Activated CD4-positive, alpha-beta T cell treated with anti-CD3 and anti-CD28 coated beads, Interleukin-2, amount 50 U/mL, for 1 hour (primary cell): ENCODE measurements at regions not wholly inside any gene's neighbourhood (a gene's known extent, or its start where the extent isn't known, plus 50 kb on each side); places are given as distances from the start of the nearest gene placed in this dataset.

Experiments used
- DNase-seq: peaks from one replicate; pipeline ENCODE4 v3.0.0-alpha.2; 2020

GRCh38 chr3:40827942-40828688 is 303.4 kb downstream of the ZNF621 start:
- DNase-seq, result no peak

DNA sequence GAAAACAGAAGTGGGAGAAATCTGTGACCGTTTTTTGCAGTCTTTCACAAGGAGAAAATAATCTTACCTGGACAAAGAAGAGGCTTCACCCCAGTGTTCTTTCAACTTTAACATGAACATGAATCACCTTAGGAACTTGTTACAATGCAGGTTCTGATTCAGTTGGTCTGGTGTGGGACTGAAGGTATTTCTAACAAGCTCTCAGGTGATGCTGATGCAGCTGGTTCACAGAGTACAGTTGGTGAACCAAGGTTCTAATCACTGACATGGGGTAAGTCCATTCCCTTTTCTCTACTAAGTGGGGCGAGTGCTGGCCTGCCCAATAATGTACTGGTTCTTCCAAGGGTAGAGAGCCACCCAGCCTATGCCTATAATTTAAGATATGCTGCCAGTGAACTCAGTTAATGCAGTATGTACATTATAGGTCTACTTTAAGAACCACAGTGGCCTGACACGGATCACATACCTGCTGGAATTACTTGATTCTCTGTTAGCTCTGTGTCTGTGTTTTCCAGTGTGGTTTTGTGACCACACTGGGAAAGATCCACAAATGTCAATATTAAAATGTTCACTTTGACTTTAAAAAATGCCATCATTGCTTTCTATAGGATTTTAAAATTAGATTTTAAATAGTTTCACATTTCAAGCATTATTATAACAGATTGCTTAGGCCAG is 304.1 kb downstream of the ZNF621 start:
- DNase-seq, result no peak

DNA sequence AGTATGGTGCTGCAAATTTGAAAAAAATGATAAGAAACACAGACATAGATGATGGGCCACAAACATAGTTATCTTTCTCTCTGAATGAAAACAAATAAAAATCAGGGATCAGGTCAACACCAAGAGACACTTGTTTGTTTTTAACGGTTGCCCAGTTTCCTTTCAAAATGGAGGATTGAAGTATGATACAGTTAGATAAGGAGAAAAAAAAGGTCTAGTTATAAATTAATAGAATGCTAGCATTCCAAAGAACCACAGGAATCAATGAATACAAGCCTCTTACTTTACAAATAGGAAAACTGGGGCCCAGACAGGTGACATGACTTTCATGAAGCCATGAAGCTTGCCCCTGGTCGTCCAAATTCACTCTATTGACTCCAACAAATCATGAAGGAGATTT is 305.1 kb downstream of the ZNF621 start:
- DNase-seq, result no peak

- DNase-seq, result no peak
These were observed 312.5 kb downstream of the ZNF621 start for GRCh38 chr3:40837300-40837699.

- DNase-seq, result no peak
These were observed 316.4 kb downstream of the ZNF621 start for GRCh38 chr3:40841131-40841530.

GRCh38 chr3:40841570-40842109 is 316.9 kb downstream of the ZNF621 start:
- DNase-seq, result no peak

GRCh38 chr3:40842714-40843113 is 318.0 kb downstream of the ZNF621 start:
- DNase-seq, result no peak

DNA sequence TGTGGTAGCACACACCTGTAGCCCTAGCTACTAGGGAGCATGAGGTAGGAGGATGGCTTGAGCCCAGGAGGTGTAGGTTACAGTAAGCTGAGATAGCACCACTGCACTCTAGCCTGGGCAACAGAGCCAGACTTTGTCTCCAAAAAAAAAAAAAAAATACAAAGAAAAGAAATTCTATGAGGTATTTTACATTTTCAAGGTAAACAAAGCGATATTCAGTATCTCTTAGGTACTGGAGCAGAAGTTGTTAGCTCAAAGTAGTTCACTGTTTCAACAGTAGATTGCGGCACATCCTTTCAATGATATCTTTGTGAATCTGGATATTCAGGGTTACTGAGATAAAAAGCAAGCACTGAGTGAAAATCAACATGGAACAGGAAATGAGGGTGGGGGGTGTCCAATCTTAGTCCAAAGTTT is 318.5 kb downstream of the ZNF621 start:
- no peak for DNase-seq

DNA sequence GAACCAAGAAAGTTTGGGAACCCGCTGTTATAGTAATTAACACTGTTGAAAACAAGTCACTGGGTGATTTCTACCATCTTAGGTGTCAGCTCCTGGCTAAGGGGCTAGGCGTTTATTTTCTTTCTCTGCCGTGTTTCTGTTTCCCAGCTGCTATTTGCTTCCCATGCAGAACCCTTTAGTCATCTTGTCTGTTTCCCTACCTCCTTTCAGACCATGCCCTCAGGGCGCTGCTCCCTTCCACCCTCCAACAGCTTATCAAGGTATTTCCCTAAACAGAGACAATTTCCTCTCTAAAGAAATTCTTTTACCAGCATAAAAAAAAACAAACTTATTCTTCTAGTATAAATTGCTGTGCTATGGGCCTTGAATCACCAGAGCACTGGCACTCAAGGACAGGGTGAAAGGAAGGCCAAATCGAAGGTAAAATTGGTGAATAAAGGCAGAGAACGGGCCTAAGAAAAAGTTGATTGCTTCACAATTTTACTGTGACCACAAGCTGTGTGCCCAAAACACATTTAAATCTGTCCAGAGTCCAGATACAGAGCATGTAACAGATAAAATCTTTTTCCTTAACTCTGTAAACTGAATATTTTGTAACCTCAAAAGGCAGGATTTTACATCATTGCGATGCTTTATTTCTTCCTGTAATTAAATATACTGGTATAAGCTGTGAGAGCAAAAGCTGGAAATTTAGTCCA is 319.2 kb downstream of the ZNF621 start:
- DNase-seq, result no peak

DNA sequence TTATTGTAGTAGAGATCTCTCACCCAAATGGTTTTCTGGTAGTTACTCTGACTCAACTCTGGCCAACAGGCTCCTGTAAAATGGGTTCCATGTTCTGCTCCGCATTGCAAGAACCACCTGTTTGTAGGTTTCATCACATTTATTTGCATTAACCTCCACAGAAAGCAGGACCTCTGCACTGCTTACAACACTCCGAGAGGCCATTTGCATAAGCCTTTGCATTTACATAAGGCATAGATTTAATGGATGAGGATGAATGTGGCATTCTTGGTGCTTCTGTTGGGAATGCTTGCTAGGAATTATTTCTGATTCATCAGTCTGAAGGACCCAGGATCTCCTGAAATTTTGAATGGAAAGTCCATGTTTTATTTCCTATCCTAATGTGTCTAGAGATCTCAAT is 320.1 kb downstream of the ZNF621 start:
- DNase-seq, result no peak

DNA sequence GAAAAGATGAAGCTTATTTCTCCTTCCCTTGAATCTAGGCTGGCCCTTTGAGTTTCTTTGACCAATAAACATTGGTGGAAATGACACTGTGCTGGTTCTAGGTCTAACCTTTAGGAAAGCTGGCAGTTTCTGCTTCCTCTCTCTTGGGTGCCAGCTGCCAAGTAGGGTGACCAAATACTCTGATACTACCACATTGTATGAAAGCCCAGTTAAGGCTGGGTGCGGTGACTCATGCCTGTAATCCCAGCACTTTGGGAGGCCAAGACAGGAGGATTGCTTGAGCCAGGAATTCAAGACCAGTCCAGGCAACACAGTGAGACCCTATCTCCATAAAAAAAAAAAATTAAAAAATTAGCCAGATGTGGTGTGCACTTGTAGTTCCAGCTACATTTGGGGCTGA is 320.7 kb downstream of the ZNF621 start:
- no peak for DNase-seq

DNA sequence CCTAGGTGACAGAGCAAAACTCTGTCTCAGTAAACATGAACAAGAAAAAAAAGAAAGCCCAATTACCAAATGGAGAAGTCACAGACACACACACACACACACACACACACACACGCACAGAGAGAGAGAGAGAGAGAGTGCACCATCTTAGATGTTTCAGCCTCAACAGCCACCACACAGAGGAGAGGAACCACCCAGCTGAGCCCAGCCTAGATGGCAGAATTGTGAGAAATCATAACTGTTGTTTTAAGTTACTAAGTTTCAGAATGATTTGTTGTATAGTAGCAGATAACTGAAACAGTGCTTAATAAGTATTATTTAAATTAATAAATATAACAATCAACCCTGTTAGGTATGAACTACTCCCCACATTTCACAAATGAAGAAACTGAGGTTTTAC is 321.2 kb downstream of the ZNF621 start:
- DNase-seq, result no peak

DNA sequence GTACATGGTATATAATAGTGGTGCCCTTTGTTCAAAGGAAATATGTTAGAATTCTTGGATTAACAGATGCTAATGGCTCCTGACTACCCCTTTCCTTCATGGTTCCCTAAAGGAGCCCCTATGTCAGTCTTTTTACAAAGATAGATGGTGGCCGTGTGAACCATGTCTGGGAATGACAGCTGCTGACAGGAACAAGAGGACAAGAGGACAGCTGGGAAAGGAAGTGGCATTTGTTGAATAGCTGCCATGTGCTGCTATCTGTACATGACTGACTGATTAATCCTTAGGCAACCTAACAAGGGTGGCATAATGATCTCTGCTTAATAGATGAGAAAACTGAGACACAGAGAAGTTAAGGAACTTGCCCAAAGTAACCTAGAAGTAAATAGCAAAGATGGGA is 321.7 kb downstream of the ZNF621 start:
- no peak for DNase-seq

GRCh38 chr3:40847551-40847992 is 322.8 kb downstream of the ZNF621 start:
- no peak for DNase-seq

DNA sequence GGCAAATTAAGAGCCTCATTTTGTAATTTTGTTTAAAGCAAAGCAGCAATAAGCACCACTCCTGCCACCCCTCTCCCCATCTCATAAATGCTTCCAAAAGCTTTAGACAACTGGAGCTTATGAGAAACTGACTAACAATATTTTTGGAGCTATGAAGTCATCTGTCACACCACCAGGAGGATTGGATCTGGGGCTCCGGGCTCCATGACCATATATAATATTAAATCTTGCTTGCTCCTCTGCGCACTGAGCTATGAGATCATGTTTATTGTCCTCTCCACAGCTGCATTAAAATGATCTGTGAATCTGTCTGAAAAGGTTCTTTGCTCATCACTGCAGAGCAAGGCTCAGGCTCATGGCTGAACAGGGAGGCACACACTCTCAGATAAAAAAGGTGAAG is 323.7 kb downstream of the ZNF621 start:
- no peak for DNase-seq

DNA sequence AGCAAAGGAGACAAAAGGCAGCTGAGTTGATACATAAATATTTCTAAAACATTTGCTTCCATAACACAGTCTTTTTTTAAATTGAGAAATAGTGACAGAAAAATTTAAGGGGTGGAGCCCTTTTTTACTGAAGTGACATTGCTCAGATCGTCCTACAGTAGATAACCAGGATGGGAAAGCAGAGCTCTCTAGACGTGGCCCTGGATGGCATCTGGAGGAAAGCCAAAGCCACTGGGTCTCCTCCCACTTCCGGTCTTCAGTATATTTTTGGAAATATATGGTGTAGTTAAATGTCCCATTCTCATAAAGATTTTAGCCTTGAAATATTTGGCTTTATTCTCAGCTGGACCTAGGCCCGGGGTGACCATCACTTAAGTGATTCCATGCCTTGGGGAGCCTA is 326.1 kb downstream of the ZNF621 start:
- no peak for DNase-seq

DNA sequence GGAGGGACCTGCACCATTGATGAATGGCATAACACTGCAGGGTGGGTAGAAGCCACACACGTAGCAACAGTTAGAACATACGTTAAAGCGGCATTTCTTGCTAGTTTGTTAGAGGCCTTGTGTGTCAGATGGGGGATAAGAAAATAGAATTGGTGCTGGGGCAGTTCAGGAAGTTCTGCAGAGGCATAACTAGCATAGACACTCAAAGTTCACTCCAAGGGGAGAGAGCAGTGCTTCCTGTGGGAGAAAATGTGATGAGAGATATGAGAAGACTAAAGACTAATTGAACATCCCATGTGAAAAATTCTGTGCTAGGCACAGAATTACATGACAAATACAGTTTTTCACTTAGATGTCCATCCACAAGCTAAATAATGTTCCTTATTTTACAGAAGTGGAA is 327.1 kb downstream of the ZNF621 start:
- no peak for DNase-seq

- DNase-seq, result no peak
These were observed 328.0 kb downstream of the ZNF621 start for GRCh38 chr3:40852712-40853111.

DNA sequence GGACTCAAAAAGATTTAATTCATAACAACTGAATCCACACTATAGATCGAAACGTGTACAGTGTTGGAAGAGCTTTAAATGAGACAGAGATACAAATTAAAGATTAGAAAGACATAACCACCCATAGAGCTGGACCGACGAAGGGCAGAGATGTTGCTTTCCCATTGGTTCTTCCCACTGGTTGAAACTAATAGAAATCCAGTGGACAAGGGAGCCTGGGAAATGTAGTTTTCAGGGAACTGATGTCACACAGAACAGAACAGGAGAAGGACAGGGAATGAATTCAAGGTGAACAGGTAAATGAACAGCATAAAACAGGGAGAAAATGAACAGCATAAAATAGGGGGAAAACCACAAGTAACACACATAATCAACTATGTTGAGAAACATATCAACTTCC is 328.7 kb downstream of the ZNF621 start:
- DNase-seq, result no peak

- no peak for DNase-seq
These were observed 331.1 kb downstream of the ZNF621 start for GRCh38 chr3:40855871-40856270.

GRCh38 chr3:40858364-40859115 is 333.8 kb downstream of the ZNF621 start:
- DNase-seq, result no peak

- no peak for DNase-seq
These were observed 336.4 kb upstream of the CTNNB1 start for GRCh38 chr3:40862946-40863345.
